SK-N-SH (cell line): ENCODE measurements at regions not wholly inside any gene's neighbourhood (a gene's known extent, or its start where the extent isn't known, plus 50 kb on each side); places are given as distances from the start of the nearest gene placed in this dataset.

Source experiments
- EP300 ChIP-seq, 2 experiments: IDR thresholded peaks; 2 replicates each; pipeline versions ENCODE4 v1.4.0 to v1.6.1; 2012; ENCODE audit warnings: borderline replicate concordance in 1 of 2, low read depth in 1 of 2, low read length in 1 of 2
- FOSL2 ChIP-seq: IDR thresholded peaks from 2 replicates; pipeline ENCODE4 v1.4.0; 2012; ENCODE audit warnings: low read depth, mild to moderate bottlenecking, moderate library complexity, borderline replicate concordance
- GABPA ChIP-seq: IDR thresholded peaks from 2 replicates; pipeline ENCODE4 v1.4.0; 2012; ENCODE audit warnings: low read depth, mild to moderate bottlenecking
- MXI1 ChIP-seq: IDR thresholded peaks from 2 replicates; pipeline ENCODE4 v1.6.1; 2012; ENCODE audit warnings: mild to moderate bottlenecking, low read depth, low read length, improper control_type of control experiment
- RAD21 ChIP-seq: IDR thresholded peaks from 2 replicates; pipeline ENCODE4 v1.6.1; 2012; ENCODE audit warnings: mild to moderate bottlenecking, low read length
- RFX5 ChIP-seq: IDR thresholded peaks from 2 replicates; pipeline ENCODE4 v1.6.1; 2012; ENCODE audit warnings: mild to moderate bottlenecking, improper control_type of control experiment, low read length
- SIN3A ChIP-seq: IDR thresholded peaks from 2 replicates; pipeline ENCODE4 v1.6.1; 2012; ENCODE audit warnings: low read depth, mild to moderate bottlenecking, low read length, moderate library complexity, borderline replicate concordance
- TEAD4 ChIP-seq: IDR thresholded peaks from 2 replicates; pipeline ENCODE4 v1.4.0; 2012; ENCODE audit warnings: mild to moderate bottlenecking, borderline replicate concordance; ENCODE audit not compliant: insufficient read depth
- YY1 ChIP-seq: IDR thresholded peaks from 2 replicates; pipeline ENCODE4 v1.4.0; 2012; ENCODE audit warnings: low read depth, mild to moderate bottlenecking
- TF ChIP-seq, protein P1 (sequence below): fragments of 200-600 bp; sonication (generic); IDR thresholded peaks from 2 replicates; pipeline ENCODE4 v1.6.1; 2017; ENCODE audit warnings: antibody characterized with exemption, mild to moderate bottlenecking, moderate library complexity

GRCh38 chrX:129145385-129145784 is 377.9 kb downstream of the SMARCA1 start:
- no peak for TF ChIP-seq RAD21
- TF ChIP-seq RFX5, result no peak
- no peak for TF ChIP-seq FOSL2
- TF ChIP-seq EP300 (IDR thresholded peaks at IDR 0.05; ENCODE audit: borderline replicate concordance in 1 of 2, low read depth in 1 of 2, low read length in 1 of 2), result no peak
- TF ChIP-seq, protein P1, sequence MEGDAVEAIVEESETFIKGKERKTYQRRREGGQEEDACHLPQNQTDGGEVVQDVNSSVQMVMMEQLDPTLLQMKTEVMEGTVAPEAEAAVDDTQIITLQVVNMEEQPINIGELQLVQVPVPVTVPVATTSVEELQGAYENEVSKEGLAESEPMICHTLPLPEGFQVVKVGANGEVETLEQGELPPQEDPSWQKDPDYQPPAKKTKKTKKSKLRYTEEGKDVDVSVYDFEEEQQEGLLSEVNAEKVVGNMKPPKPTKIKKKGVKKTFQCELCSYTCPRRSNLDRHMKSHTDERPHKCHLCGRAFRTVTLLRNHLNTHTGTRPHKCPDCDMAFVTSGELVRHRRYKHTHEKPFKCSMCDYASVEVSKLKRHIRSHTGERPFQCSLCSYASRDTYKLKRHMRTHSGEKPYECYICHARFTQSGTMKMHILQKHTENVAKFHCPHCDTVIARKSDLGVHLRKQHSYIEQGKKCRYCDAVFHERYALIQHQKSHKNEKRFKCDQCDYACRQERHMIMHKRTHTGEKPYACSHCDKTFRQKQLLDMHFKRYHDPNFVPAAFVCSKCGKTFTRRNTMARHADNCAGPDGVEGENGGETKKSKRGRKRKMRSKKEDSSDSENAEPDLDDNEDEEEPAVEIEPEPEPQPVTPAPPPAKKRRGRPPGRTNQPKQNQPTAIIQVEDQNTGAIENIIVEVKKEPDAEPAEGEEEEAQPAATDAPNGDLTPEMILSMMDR, result no peak
- no peak for TF ChIP-seq GABPA
- TF ChIP-seq YY1, result no peak
- no peak for TF ChIP-seq TEAD4
- TF ChIP-seq SIN3A, result no peak
- no peak for TF ChIP-seq MXI1
